ENCODE measurements at regions not wholly inside any gene's neighbourhood (a gene's known extent, or its start where the extent isn't known, plus 50 kb on each side); places are given as distances from the start of the nearest gene placed in this dataset.

DNA sequence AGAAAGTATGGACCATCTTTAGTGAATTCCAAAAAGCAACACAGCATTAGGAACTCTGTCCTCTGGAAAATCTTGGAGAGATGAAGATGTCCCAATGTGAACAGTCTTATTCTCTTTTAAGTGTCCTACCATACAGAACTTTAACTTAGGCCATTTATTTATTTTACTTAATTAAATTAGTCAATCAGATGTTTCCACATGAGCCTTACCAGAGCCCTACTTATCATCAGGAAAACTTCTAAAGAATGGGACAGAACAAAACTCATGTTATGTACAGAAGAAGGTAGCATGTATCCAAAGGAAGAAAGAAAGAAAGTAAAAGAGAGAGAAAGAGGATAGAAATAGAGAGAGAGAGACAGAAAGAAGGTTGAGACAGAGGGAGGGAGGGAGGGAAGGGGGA is 276.4 kb downstream of the ETV1 start:
- TF ChIP-seq EGR1 (IDR thresholded peaks at IDR 0.05; ENCODE audit: low read depth) (no peak), ZNF274 (IDR thresholded peaks at IDR 0.05; ENCODE audit: low read depth, low read length) (no peak), POLR2A (IDR thresholded peaks at IDR 0.05; ENCODE audit: borderline replicate concordance, extremely low read depth, insufficient read depth, insufficient read length) (no peak), CEBPB (IDR thresholded peaks at IDR 0.05; ENCODE audit: low read depth) (no peak), EZH2 (IDR thresholded peaks at IDR 0.05) (no peak), JUND (IDR thresholded peaks at IDR 0.05) (no peak)
- TF ChIP-seq, protein P1, sequence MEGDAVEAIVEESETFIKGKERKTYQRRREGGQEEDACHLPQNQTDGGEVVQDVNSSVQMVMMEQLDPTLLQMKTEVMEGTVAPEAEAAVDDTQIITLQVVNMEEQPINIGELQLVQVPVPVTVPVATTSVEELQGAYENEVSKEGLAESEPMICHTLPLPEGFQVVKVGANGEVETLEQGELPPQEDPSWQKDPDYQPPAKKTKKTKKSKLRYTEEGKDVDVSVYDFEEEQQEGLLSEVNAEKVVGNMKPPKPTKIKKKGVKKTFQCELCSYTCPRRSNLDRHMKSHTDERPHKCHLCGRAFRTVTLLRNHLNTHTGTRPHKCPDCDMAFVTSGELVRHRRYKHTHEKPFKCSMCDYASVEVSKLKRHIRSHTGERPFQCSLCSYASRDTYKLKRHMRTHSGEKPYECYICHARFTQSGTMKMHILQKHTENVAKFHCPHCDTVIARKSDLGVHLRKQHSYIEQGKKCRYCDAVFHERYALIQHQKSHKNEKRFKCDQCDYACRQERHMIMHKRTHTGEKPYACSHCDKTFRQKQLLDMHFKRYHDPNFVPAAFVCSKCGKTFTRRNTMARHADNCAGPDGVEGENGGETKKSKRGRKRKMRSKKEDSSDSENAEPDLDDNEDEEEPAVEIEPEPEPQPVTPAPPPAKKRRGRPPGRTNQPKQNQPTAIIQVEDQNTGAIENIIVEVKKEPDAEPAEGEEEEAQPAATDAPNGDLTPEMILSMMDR (IDR thresholded peaks at IDR 0.05 in 2 of 3, conservative IDR thresholded peaks at IDR 0.05 in 1 of 3; ENCODE audit: borderline replicate concordance in 1 of 3, insufficient read depth in 1 of 3, low read depth in 2 of 3, low read length in 2 of 3): no peak
- TF ChIP-seq, protein P2, sequence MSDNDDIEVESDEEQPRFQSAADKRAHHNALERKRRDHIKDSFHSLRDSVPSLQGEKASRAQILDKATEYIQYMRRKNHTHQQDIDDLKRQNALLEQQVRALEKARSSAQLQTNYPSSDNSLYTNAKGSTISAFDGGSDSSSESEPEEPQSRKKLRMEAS (IDR thresholded peaks at IDR 0.05): no peak
- TF ChIP-seq, protein P3, sequence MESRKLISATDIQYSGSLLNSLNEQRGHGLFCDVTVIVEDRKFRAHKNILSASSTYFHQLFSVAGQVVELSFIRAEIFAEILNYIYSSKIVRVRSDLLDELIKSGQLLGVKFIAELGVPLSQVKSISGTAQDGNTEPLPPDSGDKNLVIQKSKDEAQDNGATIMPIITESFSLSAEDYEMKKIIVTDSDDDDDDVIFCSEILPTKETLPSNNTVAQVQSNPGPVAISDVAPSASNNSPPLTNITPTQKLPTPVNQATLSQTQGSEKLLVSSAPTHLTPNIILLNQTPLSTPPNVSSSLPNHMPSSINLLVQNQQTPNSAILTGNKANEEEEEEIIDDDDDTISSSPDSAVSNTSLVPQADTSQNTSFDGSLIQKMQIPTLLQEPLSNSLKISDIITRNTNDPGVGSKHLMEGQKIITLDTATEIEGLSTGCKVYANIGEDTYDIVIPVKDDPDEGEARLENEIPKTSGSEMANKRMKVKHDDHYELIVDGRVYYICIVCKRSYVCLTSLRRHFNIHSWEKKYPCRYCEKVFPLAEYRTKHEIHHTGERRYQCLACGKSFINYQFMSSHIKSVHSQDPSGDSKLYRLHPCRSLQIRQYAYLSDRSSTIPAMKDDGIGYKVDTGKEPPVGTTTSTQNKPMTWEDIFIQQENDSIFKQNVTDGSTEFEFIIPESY (IDR thresholded peaks at IDR 0.05; ENCODE audit: extremely low read depth, insufficient replicate concordance, low read length): no peak
- TF ChIP-seq, protein P4, sequence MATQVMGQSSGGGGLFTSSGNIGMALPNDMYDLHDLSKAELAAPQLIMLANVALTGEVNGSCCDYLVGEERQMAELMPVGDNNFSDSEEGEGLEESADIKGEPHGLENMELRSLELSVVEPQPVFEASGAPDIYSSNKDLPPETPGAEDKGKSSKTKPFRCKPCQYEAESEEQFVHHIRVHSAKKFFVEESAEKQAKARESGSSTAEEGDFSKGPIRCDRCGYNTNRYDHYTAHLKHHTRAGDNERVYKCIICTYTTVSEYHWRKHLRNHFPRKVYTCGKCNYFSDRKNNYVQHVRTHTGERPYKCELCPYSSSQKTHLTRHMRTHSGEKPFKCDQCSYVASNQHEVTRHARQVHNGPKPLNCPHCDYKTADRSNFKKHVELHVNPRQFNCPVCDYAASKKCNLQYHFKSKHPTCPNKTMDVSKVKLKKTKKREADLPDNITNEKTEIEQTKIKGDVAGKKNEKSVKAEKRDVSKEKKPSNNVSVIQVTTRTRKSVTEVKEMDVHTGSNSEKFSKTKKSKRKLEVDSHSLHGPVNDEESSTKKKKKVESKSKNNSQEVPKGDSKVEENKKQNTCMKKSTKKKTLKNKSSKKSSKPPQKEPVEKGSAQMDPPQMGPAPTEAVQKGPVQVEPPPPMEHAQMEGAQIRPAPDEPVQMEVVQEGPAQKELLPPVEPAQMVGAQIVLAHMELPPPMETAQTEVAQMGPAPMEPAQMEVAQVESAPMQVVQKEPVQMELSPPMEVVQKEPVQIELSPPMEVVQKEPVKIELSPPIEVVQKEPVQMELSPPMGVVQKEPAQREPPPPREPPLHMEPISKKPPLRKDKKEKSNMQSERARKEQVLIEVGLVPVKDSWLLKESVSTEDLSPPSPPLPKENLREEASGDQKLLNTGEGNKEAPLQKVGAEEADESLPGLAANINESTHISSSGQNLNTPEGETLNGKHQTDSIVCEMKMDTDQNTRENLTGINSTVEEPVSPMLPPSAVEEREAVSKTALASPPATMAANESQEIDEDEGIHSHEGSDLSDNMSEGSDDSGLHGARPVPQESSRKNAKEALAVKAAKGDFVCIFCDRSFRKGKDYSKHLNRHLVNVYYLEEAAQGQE (IDR thresholded peaks at IDR 0.05; ENCODE audit: low read depth): no peak

All from HCT116 (cell line).